ENCODE measurements at regions not wholly inside any gene's neighbourhood (a gene's known extent, or its start where the extent isn't known, plus 50 kb on each side); places are given as distances from the start of the nearest gene placed in this dataset.
"Not testable (repeated sequence)": the region's sequence is repeated elsewhere in the genome, so short reads cannot be mapped to it uniquely, and the experiment has no call there.

DNA sequence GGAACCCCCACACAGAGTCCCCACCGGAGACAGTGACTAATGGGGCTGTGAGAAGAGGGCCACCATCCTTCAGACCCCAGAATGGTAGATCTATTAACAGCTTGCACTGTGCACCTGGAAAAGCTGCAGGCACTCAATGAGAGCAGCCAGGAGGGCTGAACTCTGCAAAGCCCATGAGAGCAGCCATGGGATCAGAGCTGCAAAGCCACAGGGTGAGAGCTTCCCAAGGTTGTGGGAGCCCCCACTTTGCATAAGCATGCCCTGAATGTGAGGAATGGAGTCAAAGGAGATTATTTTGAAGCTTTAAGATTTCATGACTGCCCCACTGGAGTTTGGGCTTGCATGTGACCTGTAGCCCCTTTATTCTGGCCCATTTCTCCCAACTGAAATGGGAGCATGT is 500.9 kb downstream of the GOLGA6L6 start:
- not testable (repeated sequence) for H3K4me1 ChIP-seq; H3K4me2 ChIP-seq; H3K36me3 ChIP-seq; H3K9ac ChIP-seq; H3K4me3 ChIP-seq; H4K20me1 ChIP-seq; H3K27ac ChIP-seq; H3K9me3 ChIP-seq (replicated peaks in 1 of 11); H3K27me3 ChIP-seq

GRCh38 chr15:20025040-20025439 is 516.6 kb downstream of the GOLGA6L6 start:
- H3K9ac ChIP-seq; H3K27me3 ChIP-seq; H3K4me3 ChIP-seq; H3K9me3 ChIP-seq (replicated peaks in 1 of 11); H3K4me2 ChIP-seq; H4K20me1 ChIP-seq; H3K27ac ChIP-seq; H3K36me3 ChIP-seq; H3K4me1 ChIP-seq: not testable (repeated sequence)

DNA sequence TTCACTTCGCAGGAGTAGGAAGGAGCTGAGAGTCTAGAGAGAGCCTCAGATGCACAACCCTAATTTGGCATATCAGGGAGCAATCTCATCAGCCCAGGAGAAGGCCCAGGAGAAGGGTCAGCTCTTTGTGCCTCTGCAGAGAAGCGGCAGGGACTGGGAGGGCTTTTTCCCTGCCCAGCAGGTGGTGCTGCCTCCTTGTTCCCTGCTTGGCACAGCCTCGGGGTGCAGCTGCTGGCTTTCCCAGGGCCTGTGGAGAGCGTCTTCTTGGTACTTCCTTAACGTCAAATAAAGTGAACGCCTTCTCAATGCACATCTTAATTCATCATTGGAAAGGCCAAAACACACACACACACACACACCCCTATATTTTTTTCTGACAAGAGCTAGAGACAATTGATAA is 519.3 kb downstream of the GOLGA6L6 start:
- H3K36me3 ChIP-seq; H3K4me2 ChIP-seq; H3K4me1 ChIP-seq; H3K9me3 ChIP-seq (replicated peaks in 1 of 11); H3K27ac ChIP-seq; H4K20me1 ChIP-seq; H3K27me3 ChIP-seq; H3K9ac ChIP-seq; H3K4me3 ChIP-seq: not testable (repeated sequence)

DNA sequence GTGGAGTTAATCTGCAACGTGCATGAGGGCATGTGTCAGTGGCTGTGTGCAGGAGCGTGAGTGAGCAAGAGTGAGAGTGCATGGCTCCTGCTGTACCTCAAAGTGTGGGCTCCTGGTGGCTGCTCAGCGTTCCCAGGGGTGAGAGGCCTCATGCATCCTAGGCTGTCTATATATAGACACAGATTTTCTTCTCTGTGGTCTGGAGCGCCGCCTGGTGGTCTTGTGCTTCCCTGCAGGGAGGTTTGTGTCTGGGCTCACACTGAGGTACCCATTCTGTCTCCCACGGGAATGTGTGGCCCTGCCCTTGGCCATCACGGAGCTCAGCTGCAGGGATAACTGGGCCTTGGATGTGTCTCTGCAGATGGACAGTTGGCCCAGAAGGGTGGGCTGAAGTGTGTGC is 520.2 kb downstream of the GOLGA6L6 start:
- H3K27me3 ChIP-seq; H3K4me3 ChIP-seq; H3K4me2 ChIP-seq; H4K20me1 ChIP-seq; H3K27ac ChIP-seq; H3K36me3 ChIP-seq; H3K9me3 ChIP-seq (replicated peaks in 1 of 11); H3K4me1 ChIP-seq; H3K9ac ChIP-seq: not testable (repeated sequence)

GRCh38 chr15:20020588-20020987 is 521.0 kb downstream of the GOLGA6L6 start:
- not testable (repeated sequence) for H3K4me1 ChIP-seq; H3K4me3 ChIP-seq; H3K9ac ChIP-seq; H3K27me3 ChIP-seq; H3K4me2 ChIP-seq; H3K27ac ChIP-seq; H4K20me1 ChIP-seq; H3K36me3 ChIP-seq; H3K9me3 ChIP-seq (replicated peaks in 1 of 11)

DNA sequence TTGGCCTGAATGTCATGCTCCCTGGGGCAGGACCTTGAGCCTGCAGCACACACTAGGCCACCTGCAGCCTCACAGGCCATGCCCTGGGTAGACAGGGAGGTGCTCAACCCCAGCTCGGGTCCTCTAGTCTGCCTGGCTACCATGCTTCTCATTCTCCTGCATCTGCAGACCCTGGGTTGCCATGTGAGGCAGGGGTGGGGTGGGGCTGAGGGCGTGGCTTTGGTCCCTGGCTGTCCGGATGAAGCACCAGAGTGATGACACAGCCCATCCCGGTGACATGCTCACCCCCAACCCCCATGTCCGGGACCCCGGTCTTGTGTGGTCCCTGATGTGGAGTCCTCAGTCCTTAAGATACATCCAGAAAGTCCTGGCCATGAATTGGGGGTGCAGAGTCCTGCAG is 521.8 kb downstream of the GOLGA6L6 start:
- not testable (repeated sequence) for H3K9ac ChIP-seq; H3K9me3 ChIP-seq (replicated peaks in 1 of 11); H3K4me1 ChIP-seq; H3K36me3 ChIP-seq; H3K27ac ChIP-seq; H3K27me3 ChIP-seq; H4K20me1 ChIP-seq; H3K4me3 ChIP-seq; H3K4me2 ChIP-seq

- H3K4me2 ChIP-seq; H4K20me1 ChIP-seq; H3K27me3 ChIP-seq; H3K36me3 ChIP-seq; H3K9ac ChIP-seq; H3K27ac ChIP-seq; H3K4me1 ChIP-seq; H3K4me3 ChIP-seq; H3K9me3 ChIP-seq (replicated peaks in 1 of 11): not testable (repeated sequence)
Measured at GRCh38 chr15:20017581-20017980, 524.0 kb downstream of the GOLGA6L6 start.

GRCh38 chr15:20016941-20017340 is 524.7 kb downstream of the GOLGA6L6 start:
- not testable (repeated sequence) for H3K9me3 ChIP-seq (replicated peaks in 1 of 11); H3K9ac ChIP-seq; H3K4me1 ChIP-seq; H3K27ac ChIP-seq; H3K27me3 ChIP-seq; H4K20me1 ChIP-seq; H3K4me3 ChIP-seq; H3K36me3 ChIP-seq; H3K4me2 ChIP-seq

DNA sequence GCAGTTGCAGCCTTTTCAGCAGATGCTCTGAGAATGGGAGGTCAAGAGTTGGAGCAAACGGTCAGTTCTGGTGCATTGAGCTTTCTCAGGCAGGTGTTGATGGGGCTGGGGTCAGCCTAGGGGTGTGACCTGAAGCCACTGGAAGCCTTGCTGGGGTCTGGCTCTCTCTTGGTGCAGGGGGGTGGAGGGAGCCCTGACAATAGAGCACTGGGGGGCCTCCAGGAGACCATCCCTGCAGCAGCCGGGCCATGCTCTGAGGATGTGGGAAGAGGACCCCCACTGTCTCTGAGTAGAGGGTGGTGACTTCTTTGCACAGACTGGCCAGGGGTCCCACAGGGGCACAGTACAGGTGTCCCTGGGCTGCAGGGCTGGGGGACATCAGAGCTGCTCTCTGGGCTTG is 528.8 kb downstream of the GOLGA6L6 start:
- not testable (repeated sequence) for H3K36me3 ChIP-seq; H3K4me1 ChIP-seq; H3K9me3 ChIP-seq (replicated peaks in 1 of 11); H3K4me3 ChIP-seq; H3K27ac ChIP-seq; H3K27me3 ChIP-seq; H3K9ac ChIP-seq; H4K20me1 ChIP-seq; H3K4me2 ChIP-seq

GRCh38 chr15:20010759-20011158 is 530.8 kb downstream of the GOLGA6L6 start:
- not testable (repeated sequence) for H3K27ac ChIP-seq; H3K9ac ChIP-seq; H4K20me1 ChIP-seq; H3K4me1 ChIP-seq; H3K36me3 ChIP-seq; H3K9me3 ChIP-seq (replicated peaks in 1 of 11); H3K4me2 ChIP-seq; H3K27me3 ChIP-seq; H3K4me3 ChIP-seq

DNA sequence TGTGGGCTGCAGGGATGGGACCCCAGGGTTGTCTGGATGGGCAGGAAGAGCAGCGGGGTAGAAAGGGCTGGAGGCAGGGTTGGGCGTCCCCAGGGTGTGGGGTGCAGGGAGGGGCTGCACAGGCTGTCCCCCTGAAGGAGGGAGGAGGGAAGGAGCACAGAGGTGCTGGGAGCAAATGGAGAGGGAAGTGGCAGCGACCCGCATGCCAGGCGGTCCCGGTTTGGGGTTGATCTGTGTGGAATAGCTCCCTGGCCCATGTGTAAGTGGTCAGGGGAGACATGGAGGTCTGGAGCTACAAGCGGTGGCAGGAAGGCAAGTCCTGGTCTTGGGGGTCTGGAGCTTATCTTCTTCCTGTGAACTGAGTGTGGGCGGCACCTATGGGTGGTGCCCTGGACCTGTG is 532.0 kb downstream of the GOLGA6L6 start:
- not testable (repeated sequence) for H3K27me3 ChIP-seq; H3K4me3 ChIP-seq; H3K9me3 ChIP-seq (replicated peaks in 1 of 11); H3K27ac ChIP-seq; H3K9ac ChIP-seq; H4K20me1 ChIP-seq; H3K4me1 ChIP-seq; H3K36me3 ChIP-seq; H3K4me2 ChIP-seq

- not testable (repeated sequence) for H3K4me3 ChIP-seq; H3K9ac ChIP-seq; H3K36me3 ChIP-seq; H3K27ac ChIP-seq; H3K27me3 ChIP-seq; H4K20me1 ChIP-seq; H3K9me3 ChIP-seq (replicated peaks in 1 of 11); H3K4me1 ChIP-seq; H3K4me2 ChIP-seq
Measured at GRCh38 chr15:20007338-20007737, 534.3 kb downstream of the GOLGA6L6 start.

DNA sequence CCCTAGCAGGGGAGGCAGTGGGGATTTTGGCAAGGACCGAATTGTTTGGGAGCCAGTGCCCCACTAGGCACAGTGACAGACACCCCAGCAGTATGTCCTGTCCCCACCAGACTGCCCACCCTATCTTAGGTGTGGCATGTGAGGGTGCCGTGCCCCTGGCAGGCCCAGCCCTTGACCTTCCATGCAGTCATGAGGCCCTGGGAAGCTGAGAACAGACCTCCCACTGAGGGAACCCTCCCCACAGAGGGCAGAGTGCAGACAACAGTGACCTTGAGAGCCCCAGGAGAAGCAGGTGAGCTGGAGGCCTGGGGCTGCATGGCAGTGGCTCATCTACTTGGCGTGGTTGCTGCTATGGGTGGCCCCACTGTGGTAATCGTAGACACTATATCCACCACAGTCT is 538.1 kb downstream of the GOLGA6L6 start:
- H3K4me3 ChIP-seq; H3K36me3 ChIP-seq; H3K9me3 ChIP-seq (replicated peaks in 1 of 11); H3K27me3 ChIP-seq; H4K20me1 ChIP-seq; H3K27ac ChIP-seq; H3K9ac ChIP-seq: not testable (repeated sequence)
- H3K4me1 ChIP-seq: peaks cover 0 to 12% (median 4%) of the 10 kb centered on the region in 10 experiments; a peak in 8 of 20 replicates
- peak overlapping the region in 4 of 11 experiments; percentile 35 to 59 (median 42); a peak in 5 of 22 replicates for H3K4me2 ChIP-seq

DNA sequence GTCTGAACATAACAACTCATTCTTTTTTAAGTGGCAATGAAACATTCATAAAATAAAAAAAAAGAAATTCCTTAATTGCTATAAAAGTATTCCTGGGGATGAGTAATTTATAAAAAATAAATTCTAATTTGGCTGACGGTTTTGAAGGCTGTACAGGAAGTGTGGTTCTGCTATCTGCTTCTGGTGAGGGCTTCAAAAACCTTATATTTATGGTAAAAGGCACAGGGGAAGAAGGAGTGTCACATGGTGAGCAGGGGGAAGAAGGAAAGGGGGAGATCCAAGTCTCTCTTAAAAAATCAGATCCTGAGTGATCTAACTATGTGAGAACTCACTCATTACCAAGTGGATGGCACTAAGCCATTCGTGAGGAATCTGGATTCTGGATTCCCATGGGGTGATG is 539.0 kb downstream of the GOLGA6L6 start:
- not testable (repeated sequence) for H3K27ac ChIP-seq; H3K9ac ChIP-seq; H3K4me3 ChIP-seq; H3K27me3 ChIP-seq; H3K36me3 ChIP-seq; H4K20me1 ChIP-seq; H3K9me3 ChIP-seq (replicated peaks in 1 of 11)
- H3K4me2 ChIP-seq: peak overlapping the region in 2 of 11 experiments; percentile 46 to 60; a peak in 4 of 22 replicates
- H3K4me1 ChIP-seq: peaks cover 0 to 12% (median 4%) of the 10 kb centered on the region in 10 experiments; a peak in 8 of 20 replicates

DNA sequence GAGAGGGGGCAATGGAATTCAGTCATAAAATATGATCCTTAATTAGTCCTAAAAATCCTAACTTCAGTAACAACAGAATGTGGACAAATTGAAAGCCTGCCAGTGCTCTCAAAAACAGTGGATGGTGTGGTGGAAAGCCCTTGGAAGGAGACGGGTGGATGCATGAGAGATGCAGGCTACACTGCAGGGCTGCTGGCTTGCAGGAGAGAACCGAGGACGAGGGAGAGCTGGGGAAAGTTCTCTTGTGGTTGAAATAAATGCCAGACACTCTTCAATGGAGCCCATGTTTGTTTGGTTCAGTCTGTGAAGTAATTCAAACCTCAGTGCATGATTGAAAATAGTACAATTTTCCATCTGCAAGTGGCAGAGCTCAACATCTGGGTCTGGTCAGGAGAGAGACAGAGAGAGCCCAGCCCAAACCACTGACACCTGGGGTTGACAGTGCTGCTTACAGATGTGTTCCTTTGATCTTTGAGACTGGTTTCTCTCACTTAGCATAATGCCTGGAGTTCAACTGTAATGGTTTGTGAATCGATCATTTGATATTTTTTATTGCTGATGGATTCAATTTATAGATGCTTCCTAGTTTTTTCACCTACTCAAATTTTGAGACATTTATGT is 544.9 kb downstream of the GOLGA6L6 start:
- not testable (repeated sequence) for H3K9me3 ChIP-seq (replicated peaks in 1 of 11); H3K36me3 ChIP-seq; H3K27ac ChIP-seq; H3K9ac ChIP-seq; H3K4me3 ChIP-seq; H4K20me1 ChIP-seq; H3K27me3 ChIP-seq
- H3K4me2 ChIP-seq: peak overlapping the region in 5 of 11 experiments; percentile 28 to 58 (median 51); a peak in 5 of 22 replicates
- H3K4me1 ChIP-seq: peaks cover 0 to 24% (median 5%) of the 10 kb centered on the region in 10 experiments; a peak in 11 of 20 replicates

Data from BLaER1 treated with 17β-estradiol and CSF1 and Interleukin-3, amounts not matched to agents 10 nM and 100 nM (cell line).